GM19328 (cell line): ENCODE measurements at regions not wholly inside any gene's neighbourhood (a gene's known extent, or its start where the extent isn't known, plus 50 kb on each side); places are given as distances from the start of the nearest gene placed in this dataset.

Experiments used
- ATAC-seq: cut with Tn5 transposase; IDR thresholded peaks from one replicate; pipeline ENCODE4 v1.9.1; 2021; ENCODE audit warnings: mild to moderate bottlenecking, moderate library complexity; ENCODE audit not compliant: unreplicated experiment

DNA sequence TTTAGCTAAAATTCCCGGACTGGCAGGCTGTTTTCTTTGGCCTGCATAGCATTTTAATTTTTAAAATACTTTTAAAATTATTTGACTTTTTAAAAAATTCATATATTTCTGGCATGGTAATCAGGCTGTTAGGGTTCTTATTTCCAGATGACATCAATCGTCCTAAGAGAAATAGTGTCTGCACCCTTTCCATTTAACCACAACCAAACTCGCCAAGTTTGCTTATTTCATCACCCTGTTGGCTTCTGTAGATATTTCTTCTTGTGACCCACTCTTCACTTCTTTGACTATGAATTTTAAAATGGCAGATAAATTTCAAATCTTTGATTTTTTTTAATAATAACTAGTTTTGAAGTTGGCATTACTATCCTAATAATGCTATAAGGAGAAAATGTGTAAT is 675.7 kb upstream of the FTMT start:
- no peak for ATAC-seq

DNA sequence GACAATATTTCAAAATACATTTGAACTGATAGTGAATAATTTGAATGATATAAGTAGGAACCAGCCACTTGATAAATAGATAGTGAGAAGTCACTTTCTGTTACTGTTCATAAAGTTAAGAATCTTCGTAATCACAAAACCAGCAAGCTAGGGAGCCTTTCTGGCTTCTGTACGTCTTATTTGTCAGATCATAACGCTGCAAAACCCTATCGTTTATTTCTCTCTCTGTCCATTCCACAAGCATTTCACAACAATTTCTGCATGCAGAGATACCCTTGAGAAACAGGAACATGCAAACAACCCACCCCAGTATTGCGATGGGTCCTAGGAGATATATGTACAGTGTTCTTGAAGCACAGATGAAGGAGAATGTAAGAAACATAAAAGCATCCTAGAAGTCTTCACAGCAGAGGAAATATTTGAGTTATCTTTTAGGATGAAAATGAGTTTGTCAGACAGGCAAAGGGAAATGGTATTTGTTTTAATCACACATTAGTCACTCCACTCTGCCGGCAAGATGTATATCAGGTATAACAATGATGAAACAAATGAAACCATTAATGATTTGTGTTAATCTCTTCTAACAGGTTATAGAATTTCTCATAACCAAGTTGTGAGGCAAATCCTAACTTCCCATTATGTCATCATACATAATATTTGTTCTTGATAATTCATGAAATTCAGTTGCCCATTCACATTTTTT is 668.7 kb upstream of the FTMT start:
- ATAC-seq = no peak

DNA sequence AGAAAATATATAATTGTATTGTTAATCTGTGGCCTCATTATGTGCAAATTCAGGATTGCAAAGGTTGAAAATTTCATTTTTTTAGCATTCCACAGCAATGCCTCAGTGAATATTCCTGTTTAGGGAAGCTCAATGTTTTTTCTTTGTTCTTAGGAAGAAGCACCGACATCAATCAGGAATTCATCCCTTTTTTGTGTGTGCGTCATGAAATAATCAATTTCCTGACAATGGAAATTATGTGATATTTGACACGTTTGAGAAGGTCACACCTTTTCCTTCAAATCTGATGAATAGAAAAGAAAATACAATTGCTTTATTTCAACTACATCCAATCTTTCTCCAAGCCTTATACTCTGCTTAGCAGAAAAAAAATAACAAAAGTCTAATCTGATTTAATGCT is 662.8 kb upstream of the FTMT start:
- ATAC-seq = no peak

DNA sequence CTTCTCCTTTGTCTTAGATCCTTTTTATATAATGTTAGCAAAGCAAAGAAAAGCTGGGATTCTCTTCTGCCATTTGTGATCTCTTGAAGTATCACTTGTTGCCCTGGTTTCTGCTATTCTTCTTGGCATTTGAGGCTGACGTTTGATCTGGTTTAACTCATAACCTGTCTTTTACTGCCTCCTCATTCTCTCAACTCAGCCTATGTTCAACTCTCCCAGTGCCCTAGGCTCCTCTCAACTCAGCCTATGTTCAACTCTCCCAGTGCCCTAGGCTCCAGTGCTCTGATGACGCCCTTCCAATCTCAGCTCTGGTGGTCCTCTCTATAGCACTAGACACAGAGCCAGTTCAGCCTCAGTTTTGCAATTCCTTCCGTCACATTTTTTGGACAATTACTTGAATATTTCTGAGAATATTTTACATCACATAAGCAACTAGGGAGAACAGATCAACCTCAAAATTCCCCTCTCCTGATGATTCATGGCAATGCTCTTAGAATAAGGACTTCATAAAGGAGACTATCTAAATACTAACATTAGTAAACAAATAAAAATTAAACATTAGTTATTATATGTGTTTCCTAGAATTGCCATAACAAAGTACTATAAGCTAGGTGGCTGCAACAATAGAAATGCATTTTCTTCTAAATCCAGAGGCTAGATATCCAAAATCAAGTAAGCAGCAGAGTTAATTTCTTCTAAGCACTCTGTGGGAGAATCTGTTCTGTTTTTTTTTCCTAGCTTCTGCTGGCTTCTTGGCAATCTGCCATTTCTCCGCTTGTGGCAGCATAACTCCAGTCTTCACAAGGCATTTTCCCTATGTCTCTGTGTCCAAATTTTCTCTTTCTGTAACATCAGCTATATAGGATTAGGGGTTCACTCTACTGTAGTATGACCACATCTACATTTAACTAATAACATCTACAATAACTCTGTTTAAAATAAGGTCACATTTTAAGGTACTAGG is 662.1 kb upstream of the FTMT start:
- ATAC-seq = no peak

DNA sequence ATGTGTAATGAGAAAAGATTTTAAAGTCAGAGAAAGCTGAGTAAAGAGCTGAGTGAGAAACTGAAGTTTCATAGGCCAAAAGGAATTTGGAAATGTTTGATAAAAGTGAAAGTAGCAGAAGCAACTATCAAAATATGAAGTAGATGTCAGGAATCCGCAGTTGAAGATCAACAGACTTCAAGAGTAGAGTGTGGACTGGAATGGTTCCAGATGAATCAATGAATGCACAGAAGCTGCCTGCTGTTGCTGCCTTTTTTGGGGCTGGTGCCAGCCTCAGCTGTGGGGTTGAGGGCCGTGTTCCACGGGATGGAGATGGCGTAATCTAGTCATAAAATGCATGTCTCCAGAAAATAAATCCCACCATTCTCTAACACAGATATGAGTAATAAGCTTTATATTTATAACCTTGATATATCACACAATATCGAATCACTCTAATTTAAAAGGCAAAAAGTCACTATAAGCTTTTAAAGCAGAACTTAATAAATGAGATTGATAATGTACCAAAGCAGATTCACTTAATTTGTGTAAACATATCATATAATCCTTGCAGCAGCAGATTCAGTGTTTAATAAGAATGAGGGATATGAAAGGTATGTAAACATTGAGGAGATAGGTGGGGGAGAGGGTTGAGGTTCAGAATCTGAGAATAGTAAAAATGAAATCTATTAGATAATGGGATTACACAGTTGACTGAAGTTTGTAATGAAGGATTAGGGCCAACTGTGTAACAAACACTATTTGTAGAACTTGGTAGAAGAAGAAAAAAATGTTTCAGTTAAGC is 652.3 kb upstream of the FTMT start:
- no peak for ATAC-seq

DNA sequence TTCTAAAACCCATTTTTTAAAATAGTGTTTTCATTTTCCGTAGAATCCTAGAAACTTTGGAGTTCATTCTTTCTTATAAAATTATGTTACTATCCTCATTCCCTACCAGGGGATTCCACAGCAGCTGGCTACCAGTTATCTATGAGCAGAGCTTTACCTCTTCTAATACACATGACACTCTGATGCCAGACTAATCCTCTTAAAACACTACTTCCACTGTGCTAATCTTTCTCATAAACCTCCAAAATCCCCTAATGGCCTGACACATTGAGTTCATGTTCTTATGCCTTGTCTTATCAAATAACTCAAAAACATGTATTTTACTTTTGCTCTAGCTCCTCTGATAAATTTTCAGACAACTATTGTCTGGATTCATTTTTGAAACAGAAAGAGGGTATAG is 633.6 kb upstream of the FTMT start:
- ATAC-seq = no peak

DNA sequence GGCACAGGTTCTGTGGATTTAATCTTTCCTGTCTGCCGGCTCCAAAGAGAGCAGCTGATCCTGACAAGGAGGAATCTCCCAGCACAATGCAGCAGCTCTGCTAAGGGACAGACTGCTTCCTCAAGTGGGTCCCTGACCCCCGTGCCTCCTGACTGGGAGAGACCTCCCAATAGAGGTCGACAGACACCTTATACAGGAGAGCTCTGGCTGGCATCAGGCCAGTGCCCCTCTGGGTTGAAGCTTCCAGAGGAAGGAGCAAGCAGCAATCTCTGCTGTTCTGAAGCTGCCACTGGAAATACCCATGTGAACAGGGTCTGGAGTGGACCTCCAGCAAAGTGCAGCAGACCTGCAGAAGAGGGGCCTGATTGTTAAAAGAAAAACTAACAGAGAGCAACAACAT is 630.2 kb upstream of the FTMT start:
- ATAC-seq = no peak

DNA sequence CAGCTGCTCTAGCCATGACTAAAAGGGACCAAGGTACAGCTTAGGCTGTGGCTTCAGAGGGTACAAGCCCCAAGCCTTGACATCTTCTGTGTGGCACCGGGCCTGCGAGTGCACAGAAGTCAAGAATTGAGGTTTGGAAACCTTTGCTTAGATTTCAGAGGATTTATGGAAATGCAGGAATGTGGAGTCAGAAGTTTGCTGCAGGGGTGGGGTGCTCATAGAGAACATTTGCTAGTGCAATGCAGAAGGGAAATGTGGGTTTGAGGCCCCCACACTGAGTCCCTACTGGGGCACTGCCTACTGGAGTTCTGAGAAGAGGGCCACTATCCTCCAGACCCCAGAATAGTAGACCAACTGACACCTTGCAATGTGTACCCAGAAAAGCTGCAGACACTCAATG is 624.9 kb upstream of the FTMT start:
- no peak for ATAC-seq

DNA sequence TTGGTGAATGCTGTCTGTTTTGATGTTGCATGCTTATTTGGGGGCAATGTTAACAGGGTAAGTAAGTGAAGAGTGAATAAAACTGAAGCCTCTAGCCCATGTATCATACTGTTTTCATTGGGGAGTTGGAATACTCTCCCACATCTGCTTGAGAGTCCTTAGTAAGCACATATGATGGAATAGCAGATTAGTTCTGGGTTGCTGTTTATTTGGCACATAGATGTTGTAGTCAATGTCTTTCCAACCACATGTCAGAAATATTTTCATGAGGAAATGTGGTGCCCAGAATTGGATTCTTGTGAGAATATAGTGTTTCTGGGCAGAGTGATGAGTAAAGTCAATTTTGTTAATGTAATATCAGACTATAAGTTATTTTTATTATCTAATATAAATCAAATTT is 611.7 kb upstream of the FTMT start:
- ATAC-seq = no peak

DNA sequence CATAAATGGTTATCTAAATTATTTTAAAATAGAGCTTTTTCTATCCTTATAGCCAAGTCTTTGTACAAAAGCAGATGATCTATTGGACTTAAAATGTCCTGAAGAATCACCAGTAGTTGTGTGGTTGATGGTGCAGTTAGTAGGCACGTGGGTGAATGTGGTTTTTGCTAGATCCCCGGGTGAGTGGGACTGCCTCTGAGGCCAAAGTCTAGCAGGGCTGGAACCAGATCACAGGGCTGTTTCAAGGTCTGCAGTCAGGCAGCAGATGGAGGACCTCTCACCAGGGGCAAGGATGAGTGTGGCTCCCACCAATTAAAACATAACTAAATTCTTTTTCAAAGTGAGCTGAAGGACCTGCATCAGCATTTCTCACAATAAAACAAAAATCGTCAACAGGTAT is 604.7 kb upstream of the FTMT start:
- ATAC-seq = no peak

DNA sequence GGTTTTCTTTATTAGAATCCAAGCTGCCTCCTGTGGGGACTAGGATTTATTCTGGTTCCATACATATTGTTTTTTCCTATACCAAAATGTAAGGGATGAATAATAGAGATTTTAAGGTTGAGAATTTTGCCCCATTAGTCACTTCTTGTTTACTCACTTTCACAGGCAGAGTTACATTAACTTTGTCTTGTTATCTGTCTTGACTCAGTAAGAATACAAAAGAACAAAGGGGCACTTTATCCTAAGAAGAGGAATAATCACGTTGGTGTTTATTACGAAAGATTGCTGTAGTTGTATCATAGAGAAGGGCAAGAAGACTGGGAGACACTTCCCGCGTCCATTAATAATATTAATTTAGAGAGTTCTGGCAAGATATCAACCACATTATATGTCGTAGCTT is 599.7 kb upstream of the FTMT start:
- no peak for ATAC-seq

DNA sequence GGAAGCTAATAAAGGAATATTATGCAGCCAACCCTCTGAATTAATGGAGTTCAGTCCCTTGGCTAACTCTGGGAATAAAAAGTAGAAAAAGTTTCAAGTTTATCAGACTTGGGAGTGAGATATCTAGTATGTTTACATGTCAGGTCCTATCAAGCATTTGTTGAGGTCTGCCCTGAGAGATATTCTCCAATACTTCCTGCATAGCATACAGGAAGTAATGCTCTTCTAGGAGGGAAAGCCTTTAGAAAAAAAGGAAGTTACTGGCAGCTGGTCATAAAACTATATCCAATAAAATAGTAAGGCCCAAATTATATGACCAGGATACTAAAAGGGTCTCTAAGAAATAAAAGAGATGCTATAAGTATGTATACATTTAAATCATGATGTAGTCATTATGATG is 594.1 kb upstream of the FTMT start:
- ATAC-seq = no peak

DNA sequence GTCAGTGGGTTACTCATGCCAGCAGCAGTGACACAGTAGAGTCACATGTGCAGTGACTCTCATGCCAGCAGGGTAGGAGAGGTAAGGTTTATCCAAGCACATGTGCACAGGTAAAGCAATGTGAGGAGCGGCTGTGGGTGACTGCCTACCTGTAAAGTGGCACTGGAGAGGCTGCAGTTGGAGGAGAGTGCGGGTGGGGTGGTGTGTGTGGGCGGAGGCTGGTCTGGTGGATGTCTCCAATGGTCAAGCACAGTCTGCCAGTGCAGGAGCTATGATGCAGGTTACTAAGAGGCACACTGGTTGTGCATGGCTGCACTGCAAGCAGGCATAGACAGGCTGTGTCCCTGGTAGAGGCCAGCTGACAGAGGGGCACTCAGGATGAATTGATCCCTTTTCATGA is 588.2 kb upstream of the FTMT start:
- no peak for ATAC-seq

DNA sequence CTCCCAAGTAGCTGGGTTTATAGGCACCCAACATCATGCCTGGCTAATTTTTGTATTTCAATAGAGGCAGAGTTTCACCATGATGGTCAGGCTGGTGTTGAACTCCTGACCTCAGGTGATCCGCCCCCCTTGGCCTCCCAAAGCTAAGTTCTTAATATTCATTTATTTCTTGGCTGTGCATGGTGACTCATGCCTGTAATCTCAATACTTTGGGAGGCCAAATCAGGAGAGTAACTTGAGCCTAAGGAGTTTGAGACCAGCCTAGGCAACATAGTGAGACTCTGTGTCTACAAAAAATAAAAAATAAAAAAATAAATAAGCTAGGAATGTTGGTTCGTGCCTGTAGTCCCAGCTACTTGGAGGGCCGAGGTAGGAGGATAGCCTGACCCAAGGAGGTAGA is 587.1 kb upstream of the FTMT start:
- ATAC-seq = no peak

DNA sequence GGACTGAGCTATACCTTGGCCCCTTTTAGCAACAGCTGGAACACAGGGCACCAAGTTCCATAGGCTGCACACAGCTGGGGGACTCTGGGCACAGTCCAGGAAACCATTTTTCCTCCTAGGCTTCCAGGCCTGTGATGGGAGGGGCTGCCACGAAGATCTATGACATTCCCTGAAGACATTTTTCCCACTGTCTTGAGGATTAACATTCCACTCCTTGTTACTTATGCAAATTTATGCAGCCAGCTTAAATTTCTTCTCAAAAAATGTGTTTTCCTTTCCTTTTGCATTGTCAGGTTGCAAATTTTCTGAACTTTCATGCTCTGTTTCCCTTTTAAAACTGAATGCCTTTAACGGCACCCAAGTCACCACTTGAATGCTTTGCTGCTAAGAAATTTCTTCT is 580.1 kb upstream of the FTMT start:
- no peak for ATAC-seq

DNA sequence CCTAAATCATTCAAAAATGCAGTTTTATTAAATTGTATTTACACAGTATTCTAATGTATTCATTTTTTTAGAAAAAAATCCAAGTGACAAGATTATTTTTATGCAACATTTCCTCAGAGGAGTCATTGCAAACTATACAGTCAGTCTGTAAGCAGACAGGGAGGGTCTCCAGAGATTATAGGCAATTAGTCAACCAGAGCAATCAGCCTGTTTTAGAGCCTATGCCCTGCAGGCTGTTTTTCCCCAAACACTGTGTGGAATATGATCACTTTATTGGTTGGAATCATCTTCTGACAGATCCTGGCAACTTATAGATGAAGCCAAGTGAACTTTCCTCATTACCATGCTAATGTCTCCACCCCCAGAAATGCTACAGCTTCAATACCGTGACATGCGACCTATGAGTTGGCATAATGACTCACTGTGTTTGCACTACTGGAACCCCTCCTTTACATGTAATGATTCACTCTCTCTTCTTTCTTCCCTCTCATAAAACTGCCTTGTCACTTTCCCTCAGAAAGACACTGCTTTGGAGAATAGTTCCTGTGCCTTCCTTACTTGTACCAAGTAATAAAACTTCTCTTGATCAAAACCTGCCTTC is 577.7 kb upstream of the FTMT start:
- ATAC-seq = no peak

DNA sequence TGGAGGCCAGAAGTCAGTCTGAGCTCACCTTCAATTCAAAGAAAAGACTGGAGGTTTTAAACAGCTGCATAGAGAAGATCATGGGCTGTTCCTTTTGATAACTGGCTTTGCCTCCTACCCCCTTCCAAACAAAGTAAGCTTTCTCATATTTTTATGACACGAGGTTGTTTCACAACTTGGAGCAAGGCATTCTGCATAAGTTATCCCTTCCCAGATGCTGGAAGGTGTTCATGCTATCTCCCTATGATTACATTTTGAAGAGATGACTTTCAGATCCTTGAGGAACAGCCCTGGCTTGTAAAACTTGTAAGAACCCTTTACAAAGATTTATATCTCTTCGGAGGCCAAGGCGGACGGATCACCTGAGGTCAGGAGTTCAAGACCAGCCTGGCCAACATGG is 571.9 kb upstream of the FTMT start:
- no peak for ATAC-seq

DNA sequence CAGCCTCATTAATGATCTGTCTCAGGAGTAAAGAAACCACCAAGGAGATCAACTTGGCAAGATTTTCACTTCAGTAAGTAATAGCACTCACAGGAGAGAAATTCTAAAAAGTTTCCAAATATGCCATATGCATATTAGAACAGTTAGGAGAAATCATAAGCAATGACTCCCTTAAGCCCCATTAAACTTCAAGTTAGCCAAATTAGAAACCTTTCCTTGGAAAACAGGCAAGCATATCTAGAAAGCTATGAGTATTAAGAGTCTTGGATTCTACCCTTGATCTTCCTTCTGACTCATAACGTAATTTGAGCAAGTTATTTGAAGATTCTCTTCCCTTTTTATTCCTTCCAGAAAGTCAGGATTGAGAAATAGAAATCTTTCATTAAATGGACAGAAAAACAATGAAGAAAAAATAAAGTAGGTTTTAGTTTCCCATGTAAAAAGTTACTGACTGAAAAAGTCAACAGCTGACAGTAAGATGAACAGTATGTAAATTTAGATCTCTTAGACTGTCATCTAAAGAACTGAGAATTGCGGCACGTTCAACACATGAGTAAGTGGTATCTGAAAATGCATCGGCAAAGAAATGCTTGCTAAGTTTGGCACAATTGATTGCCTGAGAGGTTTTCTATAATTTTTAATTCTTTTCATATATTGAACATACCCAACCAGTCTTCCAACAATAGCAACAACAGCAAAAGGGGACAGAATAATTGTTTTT is 565.7 kb upstream of the FTMT start:
- ATAC-seq = no peak

DNA sequence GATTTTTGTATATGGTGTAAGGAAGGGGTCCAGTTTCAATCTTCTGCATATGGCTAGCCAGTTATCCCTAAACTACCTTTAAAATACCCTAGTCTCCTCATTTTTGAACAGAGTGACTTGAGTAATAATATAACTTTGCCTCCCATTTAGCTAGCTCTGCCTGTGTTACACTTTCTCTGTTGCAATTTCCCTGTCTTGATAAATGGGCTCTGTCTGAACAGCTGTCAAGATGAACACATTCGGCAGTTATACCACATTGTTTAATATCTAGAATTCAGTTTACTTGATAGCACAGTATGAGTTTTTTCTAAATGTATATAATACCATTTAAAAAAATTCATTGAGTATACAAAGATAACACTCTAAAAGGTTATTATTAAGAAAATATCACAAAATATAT is 562.9 kb upstream of the FTMT start:
- ATAC-seq = no peak

DNA sequence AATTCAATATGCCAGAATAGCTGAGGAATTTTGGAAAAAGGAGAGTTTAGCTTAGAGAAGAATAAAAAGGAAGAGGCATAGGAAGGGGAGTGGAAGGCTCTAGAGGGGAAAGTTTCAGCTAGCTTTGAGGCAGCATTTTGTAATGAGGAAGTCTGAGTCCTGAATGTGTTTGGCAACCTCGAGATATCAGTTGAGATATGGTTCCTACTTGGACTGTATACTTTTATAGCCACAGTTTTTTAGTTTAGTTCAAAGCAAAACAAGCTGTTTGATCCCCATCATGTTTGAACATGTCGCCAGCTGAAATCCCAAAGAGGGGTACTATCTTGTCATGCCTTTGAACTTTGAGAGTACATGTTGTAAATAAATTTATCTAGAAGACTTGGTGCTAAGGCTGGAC is 559.0 kb upstream of the FTMT start:
- ATAC-seq = no peak

DNA sequence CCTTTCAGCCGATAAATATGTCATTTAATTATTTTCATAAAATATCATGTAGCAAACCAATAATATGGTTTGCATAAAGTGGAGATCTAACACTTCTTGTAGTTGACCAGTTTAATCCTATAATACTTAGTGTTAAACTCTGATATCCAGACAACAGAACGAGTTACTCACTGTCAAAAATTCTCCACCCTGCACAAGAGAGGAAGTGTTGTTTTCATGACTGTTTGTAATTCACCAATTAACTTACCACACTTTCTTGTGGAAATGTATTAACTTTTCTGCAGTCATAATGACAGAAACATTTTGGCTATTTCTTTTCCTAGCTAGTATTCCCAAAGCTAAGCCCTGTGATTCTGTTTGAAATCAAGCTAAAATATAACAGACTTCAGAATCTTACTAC is 555.3 kb upstream of the FTMT start:
- no peak for ATAC-seq
